ENCODE measurements at regions not wholly inside any gene's neighbourhood (a gene's known extent, or its start where the extent isn't known, plus 50 kb on each side); places are given as distances from the start of the nearest gene placed in this dataset.
"Not testable (repeated sequence)": the region's sequence is repeated elsewhere in the genome, so short reads cannot be mapped to it uniquely, and the experiment has no call there.

DNA sequence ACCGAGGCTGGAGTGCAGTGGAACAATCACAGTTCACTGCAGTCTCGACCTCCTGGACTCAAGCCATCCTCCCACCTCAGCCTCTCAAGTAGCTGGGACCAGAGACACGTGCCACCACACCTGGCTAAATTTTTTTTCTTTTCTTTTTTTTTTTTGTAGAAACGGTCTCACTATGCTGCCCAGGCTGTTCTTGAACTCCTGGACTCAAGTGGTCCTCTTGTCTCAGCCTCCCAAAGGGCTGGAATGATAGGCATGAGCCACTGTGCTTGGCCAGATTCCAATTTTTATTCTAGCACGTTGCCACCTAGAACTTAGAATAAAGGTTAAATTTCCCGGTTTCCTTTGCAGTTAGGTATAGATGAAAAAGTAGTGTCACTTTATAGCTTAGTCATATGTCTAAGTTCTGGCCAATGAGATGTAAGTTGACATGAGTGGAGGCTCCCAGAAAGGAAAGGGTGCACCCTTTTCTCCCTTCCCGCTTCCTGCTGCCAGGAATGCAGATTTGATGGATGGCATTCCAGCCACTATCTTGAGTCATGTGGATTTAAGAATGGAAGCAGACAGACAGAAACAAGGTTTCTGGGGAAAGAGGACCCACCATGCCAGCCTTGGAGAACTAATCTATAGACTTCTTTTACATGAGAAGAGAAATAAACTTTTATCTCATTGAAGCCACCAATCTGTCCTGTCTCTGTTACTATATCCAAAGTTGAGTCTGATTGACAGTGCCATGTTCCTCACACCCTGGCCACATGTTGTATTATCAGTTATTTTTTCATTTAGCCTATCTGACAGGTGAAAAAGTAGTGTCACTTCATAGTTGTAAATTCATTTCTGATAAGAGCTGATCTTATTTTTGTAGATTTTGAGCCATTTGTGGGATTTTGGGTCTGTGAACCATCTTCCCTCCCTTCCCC lies 60.6 kb upstream of the NCOA3 start:
- TF ChIP-seq, protein P1, sequence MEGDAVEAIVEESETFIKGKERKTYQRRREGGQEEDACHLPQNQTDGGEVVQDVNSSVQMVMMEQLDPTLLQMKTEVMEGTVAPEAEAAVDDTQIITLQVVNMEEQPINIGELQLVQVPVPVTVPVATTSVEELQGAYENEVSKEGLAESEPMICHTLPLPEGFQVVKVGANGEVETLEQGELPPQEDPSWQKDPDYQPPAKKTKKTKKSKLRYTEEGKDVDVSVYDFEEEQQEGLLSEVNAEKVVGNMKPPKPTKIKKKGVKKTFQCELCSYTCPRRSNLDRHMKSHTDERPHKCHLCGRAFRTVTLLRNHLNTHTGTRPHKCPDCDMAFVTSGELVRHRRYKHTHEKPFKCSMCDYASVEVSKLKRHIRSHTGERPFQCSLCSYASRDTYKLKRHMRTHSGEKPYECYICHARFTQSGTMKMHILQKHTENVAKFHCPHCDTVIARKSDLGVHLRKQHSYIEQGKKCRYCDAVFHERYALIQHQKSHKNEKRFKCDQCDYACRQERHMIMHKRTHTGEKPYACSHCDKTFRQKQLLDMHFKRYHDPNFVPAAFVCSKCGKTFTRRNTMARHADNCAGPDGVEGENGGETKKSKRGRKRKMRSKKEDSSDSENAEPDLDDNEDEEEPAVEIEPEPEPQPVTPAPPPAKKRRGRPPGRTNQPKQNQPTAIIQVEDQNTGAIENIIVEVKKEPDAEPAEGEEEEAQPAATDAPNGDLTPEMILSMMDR (IDR thresholded peaks at IDR 0.05) = no peak
- no peak for ATAC-seq
- Mint-ChIP-seq H3K27me3 (no peaks in the 10 kb centered on the region), H3K36me3 (ENCODE audit: low read depth) (no peaks in the 10 kb centered on the region), H3K4me1 (ENCODE audit: low read depth) (peaks cover 7% of the 10 kb centered on the region), H3K27ac (no peak overlapping the region), H3K9me3 (no peaks in the 10 kb centered on the region), H3K4me3 (no peak overlapping the region)
- ChIA-PET CTCF (no interaction called here), POLR2A (interaction anchor here (0.8 kb wide), 1 partner anchor 13 kb away, joined by 3 read pairs; no protein-coding TSS in a partner anchor)
- DNase-seq = no peak
- intact Hi-C loops (cut with micrococcal nuclease) = no loop called here

DNA sequence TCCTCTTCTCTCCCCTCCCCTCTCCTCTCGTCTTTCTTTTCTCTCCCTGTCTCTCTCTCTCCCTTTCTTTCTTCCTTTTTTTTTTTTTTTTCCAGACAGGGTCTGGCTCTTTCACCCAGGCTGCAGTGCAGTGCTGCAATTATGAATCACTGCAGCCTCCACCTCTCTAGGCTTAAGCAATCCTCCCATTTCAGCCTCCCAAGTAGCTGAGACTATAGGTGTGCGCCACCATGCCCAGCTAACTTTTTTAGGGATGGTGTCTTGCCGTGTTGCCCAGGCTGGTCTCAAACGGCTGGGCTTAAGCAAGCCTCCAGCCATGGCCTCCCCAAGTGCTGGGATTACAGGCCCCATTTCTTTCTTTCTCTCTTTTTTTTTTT lies 59.9 kb upstream of the NCOA3 start:
- Mint-ChIP-seq H3K4me1 (ENCODE audit: low read depth) (peaks cover 7% of the 10 kb centered on the region), H3K27ac (no peak overlapping the region)

DNA sequence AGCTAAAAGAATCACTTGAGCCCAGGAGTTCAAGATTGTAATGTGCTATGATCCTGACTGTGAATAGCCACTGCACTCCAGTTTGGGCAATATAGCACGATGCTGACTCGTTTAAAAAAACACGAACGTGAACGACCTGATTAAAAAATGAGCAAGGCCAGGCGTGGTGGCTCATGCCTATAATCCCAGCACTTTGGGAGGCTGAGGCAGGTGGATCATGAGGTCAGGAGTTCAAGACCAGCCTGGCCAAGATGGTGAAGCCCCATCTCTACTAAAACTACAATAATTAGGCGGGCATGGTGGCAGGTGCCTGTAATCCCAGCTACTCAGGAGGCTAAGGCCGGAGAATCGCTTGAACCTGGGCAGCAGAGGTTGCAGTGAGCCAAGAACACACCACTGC lies 58.6 kb upstream of the NCOA3 start:
- DNase-seq; ATAC-seq; H3K36me3 Mint-ChIP-seq (ENCODE audit: low read depth); H3K27me3 Mint-ChIP-seq; H3K27ac Mint-ChIP-seq; intact Hi-C loops (cut with micrococcal nuclease); H3K9me3 Mint-ChIP-seq; H3K4me1 Mint-ChIP-seq (ENCODE audit: low read depth); H3K4me3 Mint-ChIP-seq: not testable (repeated sequence)
- ChIA-PET POLR2A (interaction anchor here (0.6 kb wide), 1 partner anchor 119 kb away, joined by 4 read pairs; no protein-coding TSS in a partner anchor), CTCF (interaction anchor here (2.1 kb wide), 1 partner anchor 8 kb away, joined by 4 read pairs; no protein-coding TSS in a partner anchor)

More for the DNA sequence above, 59.9 kb upstream of the NCOA3 start:
- no peak for DNase-seq
- ChIA-PET CTCF (no interaction called here), POLR2A (no interaction called here)
- no peaks in the 10 kb centered on the region for H3K36me3 Mint-ChIP-seq (ENCODE audit: low read depth)
- intact Hi-C loops (cut with micrococcal nuclease) = no loop called here
- TF ChIP-seq, protein P1 (IDR thresholded peaks at IDR 0.05) = no peak
- H3K27me3 Mint-ChIP-seq = no peaks in the 10 kb centered on the region
- no peak for ATAC-seq
- H3K9me3 Mint-ChIP-seq = no peaks in the 10 kb centered on the region
- H3K4me3 Mint-ChIP-seq = no peak overlapping the region

DNA sequence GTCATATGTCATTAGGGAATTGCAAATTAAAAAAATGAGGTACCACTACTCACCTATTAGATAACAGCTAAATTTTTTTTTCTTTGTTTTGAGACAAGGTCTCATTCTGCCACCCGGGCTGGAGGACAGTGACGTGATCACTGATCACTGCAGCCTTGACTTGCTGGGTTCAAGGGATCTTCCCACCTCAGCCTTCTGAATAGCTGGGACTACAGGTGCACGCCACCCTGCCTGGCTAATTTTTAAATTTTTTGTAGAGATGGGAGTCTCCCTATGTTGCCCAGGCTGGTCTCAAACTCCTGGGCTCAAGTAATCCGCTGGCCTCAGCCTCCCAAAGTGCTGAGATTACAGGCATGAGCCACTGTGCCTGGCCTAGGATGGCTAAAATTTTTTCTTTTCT lies 57.1 kb upstream of the NCOA3 start:
- TF ChIP-seq, protein P1 (IDR thresholded peaks at IDR 0.05) = no peak
- Mint-ChIP-seq H3K4me1 (ENCODE audit: low read depth) (no peaks in the 10 kb centered on the region), H3K9me3 (no peaks in the 10 kb centered on the region), H3K27ac (no peak overlapping the region), H3K36me3 (ENCODE audit: low read depth) (no peaks in the 10 kb centered on the region), H3K4me3 (no peak overlapping the region), H3K27me3 (no peaks in the 10 kb centered on the region)
- CTCF ChIA-PET = interaction anchor here (1.4 to 2.1 kb wide), 2 partner anchors 10 to 61 kb away, joined by 4 to 5 read pairs; no protein-coding TSS in a partner anchor
- intact Hi-C loops (cut with micrococcal nuclease) = no loop called here
- DNase-seq = no peak
- POLR2A ChIA-PET = interaction anchor here (0.6 to 0.7 kb wide), 2 partner anchors 99 to 979 kb away, joined by 3 to 4 read pairs; no protein-coding TSS in a partner anchor
- no peak for ATAC-seq

DNA sequence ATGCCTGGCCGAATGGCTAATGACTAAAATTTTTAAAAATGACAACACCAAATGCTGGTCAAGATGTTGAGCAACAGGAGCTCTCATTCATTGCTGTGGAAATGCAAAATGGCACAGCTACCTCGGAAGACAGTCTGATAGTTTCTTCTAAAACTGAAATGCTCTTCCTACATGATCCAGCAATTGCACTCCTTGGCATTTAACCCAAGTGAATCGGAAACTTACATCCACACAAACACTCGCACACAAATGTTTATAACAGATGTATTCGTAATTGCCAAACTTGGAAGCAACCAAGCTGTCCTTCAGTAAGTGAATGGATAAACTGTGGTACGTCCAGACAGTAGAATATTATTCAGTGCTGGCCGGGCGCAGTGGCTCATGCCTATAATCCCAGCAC lies 56.4 kb upstream of the NCOA3 start:
- no peak overlapping the region for H3K4me3 Mint-ChIP-seq
- DNase-seq (no peak), ATAC-seq (no peak)
- TF ChIP-seq, protein P1 (IDR thresholded peaks at IDR 0.05) = no peak
- no peaks in the 10 kb centered on the region for H3K27me3 Mint-ChIP-seq
- ChIA-PET CTCF (interaction anchor here (1.4 to 2.0 kb wide), 2 partner anchors 62 to 172 kb away, joined by 4 to 5 read pairs; no protein-coding TSS in a partner anchor), POLR2A (no interaction called here)
- H3K27ac Mint-ChIP-seq = no peak overlapping the region
- intact Hi-C loops (cut with micrococcal nuclease) = no loop called here
- no peaks in the 10 kb centered on the region for H3K9me3 Mint-ChIP-seq
- H3K4me1 Mint-ChIP-seq (ENCODE audit: low read depth) = no peaks in the 10 kb centered on the region
- H3K36me3 Mint-ChIP-seq (ENCODE audit: low read depth) = no peaks in the 10 kb centered on the region

DNA sequence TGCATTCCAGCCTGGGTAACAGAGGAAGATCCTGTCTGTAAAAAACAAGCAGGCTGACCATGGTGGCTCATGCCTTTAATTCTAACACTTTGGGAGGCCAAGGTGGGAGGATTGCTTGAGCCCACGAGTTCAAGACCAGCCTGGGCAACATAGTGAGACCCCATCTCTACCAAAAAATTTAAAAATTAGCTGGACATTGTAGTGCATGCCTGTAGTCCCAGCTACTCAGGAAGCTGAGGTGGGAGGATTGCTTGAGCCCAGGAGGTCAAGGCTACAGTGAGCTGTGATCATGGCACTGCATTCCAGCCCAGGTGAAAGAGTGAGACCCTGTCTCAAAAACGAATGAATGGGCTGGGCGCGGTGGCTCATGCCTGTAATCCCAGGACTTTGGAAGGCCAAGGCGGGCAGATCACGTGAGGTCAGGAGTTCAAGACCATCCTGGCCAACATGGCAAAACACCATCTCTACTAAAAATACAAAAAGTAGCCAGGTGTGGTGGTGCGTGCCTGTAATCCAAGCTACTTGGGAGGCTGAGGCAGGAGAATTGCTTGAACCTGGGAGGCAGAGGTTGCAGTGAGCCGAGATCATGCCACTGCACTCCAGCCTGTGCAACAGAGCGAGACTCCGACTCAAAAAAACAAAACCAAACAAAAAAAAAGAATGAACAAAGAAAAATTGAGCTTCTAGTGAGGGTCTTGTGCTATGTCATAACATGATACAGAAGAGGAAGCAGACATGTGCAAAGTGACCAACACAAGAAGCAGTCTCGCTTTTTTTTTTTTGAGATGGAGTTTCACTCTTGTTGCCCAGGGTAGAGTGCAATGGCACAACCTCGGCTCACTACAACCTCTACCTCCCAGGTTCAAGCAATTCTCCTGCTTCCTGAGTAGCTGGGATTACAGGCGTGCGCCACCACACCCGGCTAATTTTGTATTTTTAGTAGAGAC lies 54.1 kb upstream of the NCOA3 start:
- H3K27ac Mint-ChIP-seq; DNase-seq; H3K9me3 Mint-ChIP-seq; CTCF ChIA-PET; H3K4me3 Mint-ChIP-seq; intact Hi-C loops (cut with micrococcal nuclease); H3K36me3 Mint-ChIP-seq (ENCODE audit: low read depth); ATAC-seq; H3K4me1 Mint-ChIP-seq (ENCODE audit: low read depth); POLR2A ChIA-PET; H3K27me3 Mint-ChIP-seq: not testable (repeated sequence)

All from activated CD8-positive, alpha-beta T cell treated with anti-CD3 and anti-CD28 coated beads for 36 hours (primary cell).